ENCODE measurements at regions not wholly inside any gene's neighbourhood (a gene's known extent, or its start where the extent isn't known, plus 50 kb on each side); places are given as distances from the start of the nearest gene placed in this dataset.
"Not testable (repeated sequence)": the region's sequence is repeated elsewhere in the genome, so short reads cannot be mapped to it uniquely, and the experiment has no call there.

- not testable (repeated sequence) for DNase-seq
Observed at GRCh38 chr2:95654897-95655296, 63.1 kb downstream of the TRIM43 start.

GRCh38 chr2:95656553-95656952, 64.8 kb downstream of the TRIM43 start:
- not testable (repeated sequence) for DNase-seq

GRCh38 chr2:95657937-95658336, 66.1 kb downstream of the TRIM43 start:
- not testable (repeated sequence) for DNase-seq

- not testable (repeated sequence) for DNase-seq
Observed at GRCh38 chr2:95660766-95661562, 69.2 kb downstream of the TRIM43 start.

GRCh38 chr2:95663471-95664441, 72.0 kb downstream of the TRIM43 start:
- DNase-seq = not testable (repeated sequence)

- peak; percentile 19 for DNase-seq
Observed at GRCh38 chr2:95666636-95667035, 74.8 kb downstream of the TRIM43 start.

GRCh38 chr2:95667480-95667879, 75.7 kb downstream of the TRIM43 start:
- no peak for DNase-seq

GRCh38 chr2:95668934-95669333, 77.1 kb downstream of the TRIM43 start:
- not testable (repeated sequence) for DNase-seq

GRCh38 chr2:95669441-95669991, 77.7 kb downstream of the TRIM43 start:
- peak; percentile 86 for DNase-seq

GRCh38 chr2:95670167-95670566, 78.4 kb downstream of the TRIM43 start:
- peak; percentile 88 for DNase-seq

- peak; percentile 41 for DNase-seq
Observed at GRCh38 chr2:95670686-95671085, 78.9 kb downstream of the TRIM43 start.

- not testable (repeated sequence) for DNase-seq
Observed at GRCh38 chr2:95671171-95671570, 79.4 kb downstream of the TRIM43 start.

GRCh38 chr2:95671992-95672391, 80.2 kb downstream of the TRIM43 start:
- DNase-seq = not testable (repeated sequence)

GRCh38 chr2:95672500-95672899, 80.7 kb downstream of the TRIM43 start:
- not testable (repeated sequence) for DNase-seq

GRCh38 chr2:95674186-95674585, 82.4 kb downstream of the TRIM43 start:
- DNase-seq = no peak

GRCh38 chr2:95676573-95676972, 84.8 kb downstream of the TRIM43 start:
- not testable (repeated sequence) for DNase-seq

GRCh38 chr2:95677346-95677745, 85.5 kb downstream of the TRIM43 start:
- DNase-seq = no peak

- not testable (repeated sequence) for DNase-seq
Observed at GRCh38 chr2:95677833-95678232, 86.0 kb downstream of the TRIM43 start.

- DNase-seq = not testable (repeated sequence)
Observed at GRCh38 chr2:95681158-95681557, 89.4 kb downstream of the TRIM43 start.

- peak; percentile 22 for DNase-seq
Observed at GRCh38 chr2:95681589-95682081, 89.8 kb downstream of the TRIM43 start.

- DNase-seq = not testable (repeated sequence)
Observed at GRCh38 chr2:95682889-95683517, 91.2 kb downstream of the TRIM43 start.

GRCh38 chr2:95685513-95685912, 93.7 kb downstream of the TRIM43 start:
- DNase-seq = no peak

Measured in fibroblast of skin of scalp (primary cell).